Nephron progenitor cell (in vitro differentiated cells): ENCODE measurements at regions not wholly inside any gene's neighbourhood (a gene's known extent, or its start where the extent isn't known, plus 50 kb on each side); places are given as distances from the start of the nearest gene placed in this dataset.

Source experiments
- DNase-seq: peaks from one replicate; pipeline ENCODE4 v3.0.0; 2021
- H3K27ac Mint-ChIP-seq: 2 replicates; pipeline ENCODE4 v1.8.0; 2021; ENCODE audit warnings: mild to moderate bottlenecking, moderate library complexity, mixed read lengths
- H3K27me3 Mint-ChIP-seq: 2 replicates; pipeline ENCODE4 v1.8.0; 2021; ENCODE audit warnings: mild to moderate bottlenecking, low read depth, mixed read lengths; ENCODE audit not compliant: poor library complexity
- H3K36me3 Mint-ChIP-seq: 2 replicates; pipeline ENCODE4 v1.8.0; 2021; ENCODE audit warnings: low read depth, mixed read lengths
- H3K4me1 Mint-ChIP-seq: 2 replicates; pipeline ENCODE4 v1.8.0; 2021; ENCODE audit warnings: mixed read lengths
- H3K4me3 Mint-ChIP-seq: 2 replicates; pipeline ENCODE4 v1.8.0; 2021; ENCODE audit warnings: mild to moderate bottlenecking, moderate library complexity, mixed read lengths
- H3K9me3 Mint-ChIP-seq: 2 replicates; pipeline ENCODE4 v1.8.0; 2021; ENCODE audit warnings: mild to moderate bottlenecking, moderate library complexity, mixed read lengths
- CTCF ChIP-seq: fragments of 200-600 bp; sonication (generic); IDR thresholded peaks from 2 replicates; pipeline ENCODE4 v1.5.0; 2021; ENCODE audit warnings: antibody characterized with exemption

GRCh38 chr22:49203091-49203858 lies 624.4 kb downstream of the BRD1 start:
- no peak for TF ChIP-seq CTCF
- no peaks in the 10 kb centered on the region for H3K9me3 Mint-ChIP-seq

GRCh38 chr22:49202226-49202625 lies 625.4 kb downstream of the BRD1 start:
- H3K27ac Mint-ChIP-seq = no peak overlapping the region
- no peaks in the 10 kb centered on the region for H3K36me3 Mint-ChIP-seq
- H3K4me3 Mint-ChIP-seq = no peak overlapping the region
- peaks cover 44% of the 10 kb centered on the region for H3K27me3 Mint-ChIP-seq
- peaks cover 11% of the 10 kb centered on the region for H3K4me1 Mint-ChIP-seq
- no peak for DNase-seq
- H3K9me3 Mint-ChIP-seq = no peaks in the 10 kb centered on the region
- no peak for TF ChIP-seq CTCF

More at GRCh38 chr22:49203091-49203858, 624.4 kb downstream of the BRD1 start:
- Mint-ChIP-seq H3K27me3 (peaks cover 40% of the 10 kb centered on the region), H3K4me3 (no peak overlapping the region), H3K36me3 (no peaks in the 10 kb centered on the region), H3K4me1 (peaks cover 1% of the 10 kb centered on the region), H3K27ac (no peak overlapping the region)
- DNase-seq = no peak

GRCh38 chr22:49201046-49201970 lies 626.4 kb downstream of the BRD1 start:
- Mint-ChIP-seq H3K36me3 (no peaks in the 10 kb centered on the region), H3K9me3 (no peaks in the 10 kb centered on the region)
- DNase-seq = no peak

GRCh38 chr22:49199224-49199623 lies 628.4 kb downstream of the BRD1 start:
- H3K27ac Mint-ChIP-seq = no peak overlapping the region
- no peaks in the 10 kb centered on the region for H3K9me3 Mint-ChIP-seq
- DNase-seq = no peak
- no peaks in the 10 kb centered on the region for H3K36me3 Mint-ChIP-seq
- H3K4me1 Mint-ChIP-seq = peaks cover 11% of the 10 kb centered on the region
- no peak for TF ChIP-seq CTCF
- H3K4me3 Mint-ChIP-seq = no peak overlapping the region
- peaks cover 30% of the 10 kb centered on the region for H3K27me3 Mint-ChIP-seq

More at GRCh38 chr22:49201046-49201970, 626.4 kb downstream of the BRD1 start:
- Mint-ChIP-seq H3K4me1 (peaks cover 11% of the 10 kb centered on the region), H3K27ac (no peak overlapping the region), H3K4me3 (no peak overlapping the region), H3K27me3 (peaks cover 40% of the 10 kb centered on the region)
- no peak for TF ChIP-seq CTCF

- Mint-ChIP-seq H3K27me3 (peaks cover 32% of the 10 kb centered on the region), H3K9me3 (no peaks in the 10 kb centered on the region), H3K36me3 (no peaks in the 10 kb centered on the region), H3K27ac (no peak overlapping the region), H3K4me3 (no peak overlapping the region), H3K4me1 (peaks cover 11% of the 10 kb centered on the region)
- DNase-seq = no peak
- TF ChIP-seq CTCF = no peak
Observed at GRCh38 chr22:49198705-49199084, 629.0 kb downstream of the BRD1 start.
